ENCODE measurements at regions not wholly inside any gene's neighbourhood (a gene's known extent, or its start where the extent isn't known, plus 50 kb on each side); places are given as distances from the start of the nearest gene placed in this dataset.

DNA sequence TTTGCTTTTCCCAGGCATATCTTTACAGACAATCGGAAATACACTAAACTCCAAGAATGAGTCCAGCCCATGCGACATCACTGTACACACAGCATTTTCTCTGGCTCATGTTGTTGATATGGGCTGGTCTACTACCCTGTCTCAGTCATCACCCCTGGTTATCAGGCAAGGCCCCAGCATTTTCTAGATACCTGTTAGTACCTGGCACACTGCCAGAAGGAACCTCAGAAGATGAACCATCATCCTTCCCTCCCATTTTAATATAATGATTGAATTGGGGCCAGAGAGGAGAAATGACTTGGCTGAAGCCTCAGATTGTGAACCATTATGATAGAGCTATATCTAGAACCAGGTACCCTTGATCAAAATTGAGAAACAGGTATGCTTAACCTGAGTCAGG, 406.2 kb downstream of the CDH11 start:
- no peak for TF ChIP-seq CTCF (IDR thresholded peaks at IDR 0.05)
- TF ChIP-seq POLR2A (IDR thresholded peaks at IDR 0.05) = no peak
